WTC11 (cell line): ENCODE measurements at regions not wholly inside any gene's neighbourhood (a gene's known extent, or its start where the extent isn't known, plus 50 kb on each side); places are given as distances from the start of the nearest gene placed in this dataset.

ENCODE experiments used
- TP53 ChIP-seq: sonication (generic); formaldehyde crosslinking; IDR thresholded peaks from 2 replicates; pipeline ENCODE4 v1.8.1; 2023; ENCODE audit warnings: mild to moderate bottlenecking, missing genetic modification reagents
- ZNF416 ChIP-seq: fragments of 250-450 bp; sonication (Bioruptor Pico); IDR thresholded peaks from 2 replicates; pipeline ENCODE4 v1.9.0; 2021; ENCODE audit warnings: mild to moderate bottlenecking, inconsistent platforms
- TF ChIP-seq, protein P1 (sequence below): sonication (generic); formaldehyde crosslinking; IDR thresholded peaks from 2 replicates; pipeline ENCODE4 v1.8.1; 2022; ENCODE audit warnings: low read depth, mild to moderate bottlenecking, moderate library complexity, missing genetic modification reagents, borderline replicate concordance

DNA sequence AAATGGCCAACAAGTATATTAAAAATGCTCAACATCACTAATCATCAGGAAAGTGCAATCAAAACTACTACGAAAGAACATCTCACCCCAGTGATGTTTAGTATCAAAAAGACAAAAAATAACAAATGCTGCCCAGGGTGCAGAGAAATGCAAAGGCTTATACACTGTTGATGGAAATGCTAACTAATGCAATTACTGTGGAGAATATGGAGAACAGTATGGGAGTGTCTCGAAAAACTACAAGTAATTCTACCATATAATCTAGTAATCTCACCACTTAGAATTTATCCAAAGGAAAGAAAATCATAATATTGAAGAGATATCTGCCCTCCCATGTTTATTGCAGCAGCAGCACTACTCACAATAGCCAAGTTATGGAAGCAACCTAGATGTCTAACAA lies 246.5 kb upstream of the VLDLR start:
- TF ChIP-seq, protein P1, sequence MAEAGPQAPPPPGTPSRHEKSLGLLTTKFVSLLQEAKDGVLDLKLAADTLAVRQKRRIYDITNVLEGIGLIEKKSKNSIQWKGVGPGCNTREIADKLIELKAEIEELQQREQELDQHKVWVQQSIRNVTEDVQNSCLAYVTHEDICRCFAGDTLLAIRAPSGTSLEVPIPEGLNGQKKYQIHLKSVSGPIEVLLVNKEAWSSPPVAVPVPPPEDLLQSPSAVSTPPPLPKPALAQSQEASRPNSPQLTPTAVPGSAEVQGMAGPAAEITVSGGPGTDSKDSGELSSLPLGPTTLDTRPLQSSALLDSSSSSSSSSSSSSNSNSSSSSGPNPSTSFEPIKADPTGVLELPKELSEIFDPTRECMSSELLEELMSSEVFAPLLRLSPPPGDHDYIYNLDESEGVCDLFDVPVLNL (CRISPR knock-in tag): no peak
- no peak for TF ChIP-seq TP53 (CRISPR knock-in tag)
- no peak for TF ChIP-seq ZNF416 (CRISPR knock-in tag)
